Fibroblast of lung (primary cell): ENCODE measurements at regions not wholly inside any gene's neighbourhood (a gene's known extent, or its start where the extent isn't known, plus 50 kb on each side); places are given as distances from the start of the nearest gene placed in this dataset.

ENCODE experiments used
- CTCF ChIP-seq, 2 donors: IDR thresholded peaks in 1 of 2; conservative IDR thresholded peaks in 1 of 2; 1 replicate in 1 of 2; 2 replicates in 1 of 2; pipeline ENCODE4 v1.5.1; 2011 to 2012; ENCODE audit warnings: low read length in 2 of 2, control low read depth in 1 of 2, inconsistent platforms in 1 of 2, low read depth in 1 of 2, mild to moderate bottlenecking in 1 of 2
- EZH2 ChIP-seq: IDR thresholded peaks from 2 replicates; pipeline ENCODE4 v1.5.1; 2012; ENCODE audit warnings: low read length, control low read depth, mild to moderate bottlenecking; ENCODE audit errors: missing control alignments

- TF ChIP-seq CTCF (conservative IDR thresholded peaks at IDR 0.05 in 1 of 2, IDR thresholded peaks at IDR 0.05 in 1 of 2; ENCODE audit: low read depth in 1 of 2, low read length in 2 of 2) = no peak
- TF ChIP-seq EZH2 = no peak
Measured at GRCh38 chr5:164967354-164967753, 1461.9 kb downstream of the MAT2B start.
